LHCN-M2 (cell line): ENCODE measurements at regions not wholly inside any gene's neighbourhood (a gene's known extent, or its start where the extent isn't known, plus 50 kb on each side); places are given as distances from the start of the nearest gene placed in this dataset.

Source experiments
- DNase-seq: peaks from one replicate; pipeline ENCODE4 v3.0.0-alpha.2; 2012; ENCODE audit warnings: low read depth

DNA sequence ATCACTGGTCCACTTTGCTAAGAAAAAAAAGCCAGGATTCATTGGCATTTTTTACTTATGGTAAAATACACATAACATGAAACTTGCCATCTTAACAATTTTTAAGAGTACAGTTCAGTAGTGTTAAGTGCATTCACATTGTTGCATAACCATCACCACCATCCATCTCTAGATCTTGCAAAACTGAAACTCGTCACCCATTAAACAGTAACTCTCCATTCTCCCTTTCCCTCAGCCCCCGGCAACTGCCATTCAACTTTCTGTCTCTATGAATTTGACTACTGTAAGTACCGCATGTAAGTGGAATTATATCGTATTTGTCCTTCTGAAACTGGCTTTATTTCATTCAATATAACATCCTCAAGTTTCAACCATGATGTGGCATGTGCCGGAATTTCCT is 56.3 kb upstream of the LNX1 start:
- DNase-seq: no peak

DNA sequence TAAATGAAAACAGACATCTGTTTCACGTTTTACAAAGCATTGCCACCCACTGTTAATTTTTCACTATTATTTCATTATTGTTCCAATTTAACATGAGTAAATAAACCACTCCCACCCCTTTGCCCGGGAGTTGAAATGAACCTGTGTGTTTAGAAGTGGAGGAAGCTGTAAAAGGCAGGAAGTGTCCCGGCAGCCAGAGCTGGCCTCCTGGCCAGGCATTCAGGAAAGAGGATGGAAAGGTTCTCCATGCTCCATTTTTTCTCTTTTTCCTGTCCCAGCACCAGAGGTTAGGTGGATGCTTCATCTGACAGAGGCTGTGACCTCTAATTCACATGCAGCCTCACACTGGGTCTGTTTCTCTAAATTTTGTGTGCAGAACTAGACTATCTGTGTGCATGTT is 55.5 kb upstream of the LNX1 start:
- DNase-seq: no peak

DNA sequence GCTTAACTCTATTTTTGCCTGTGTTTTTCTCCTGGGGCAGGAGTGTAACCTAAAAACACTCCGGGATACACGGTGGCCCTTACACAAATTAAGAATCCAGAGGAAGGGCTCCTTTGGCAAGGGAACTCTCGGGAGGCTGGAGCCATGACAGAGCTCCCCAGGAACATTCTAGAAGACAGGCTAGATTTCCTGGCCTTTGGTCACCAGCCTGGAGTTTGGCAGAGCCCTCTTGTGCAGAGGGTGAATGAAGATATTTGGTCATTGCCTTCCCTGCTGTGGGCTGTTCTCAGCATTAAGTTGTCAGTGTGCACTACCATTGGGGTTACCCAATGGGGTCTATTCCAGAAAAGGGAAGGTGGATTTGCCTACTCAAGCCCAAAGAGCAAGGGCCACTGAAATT is 53.8 kb upstream of the LNX1 start:
- DNase-seq: no peak

- DNase-seq: no peak
These were observed 53.3 kb upstream of the LNX1 start for GRCh38 chr4:53644607-53645006.
